ENCODE measurements at regions not wholly inside any gene's neighbourhood (a gene's known extent, or its start where the extent isn't known, plus 50 kb on each side); places are given as distances from the start of the nearest gene placed in this dataset.
"Not testable (repeated sequence)": the region's sequence is repeated elsewhere in the genome, so short reads cannot be mapped to it uniquely, and the experiment has no call there.

- Histone ChIP-seq H3K27ac (ENCODE audit: extremely low read depth, low read depth, low read length) (no peak overlapping the region), H3K4me1 (ENCODE audit: control insufficient read depth, insufficient read depth, low read length) (no peaks in the 10 kb centered on the region), H3K36me3 (ENCODE audit: control insufficient read depth in 2 of 2, insufficient read depth in 1 of 2, low read length in 2 of 2) (no peaks in the 10 kb centered on the region), H3K4me3 (ENCODE audit: low read depth, low read length) (no peak overlapping the region), H3K9me3 (ENCODE audit: control insufficient read depth, insufficient read depth, low read depth, low read length) (no peaks in the 10 kb centered on the region)
- ChIA-PET POLR2A (no interaction called here), CTCF (no interaction called here)
- TF ChIP-seq KLF17 (tag by site-specific recombination; IDR thresholded peaks at IDR 0.05) (no peak), YY2 (tag by site-specific recombination; IDR thresholded peaks at IDR 0.05) (no peak), ZNF335 (tag by site-specific recombination; conservative IDR thresholded peaks at IDR 0.05) (no peak; the same call in 1 of the 2 replicates)
These were observed 76.0 kb upstream of the FAN1 start for GRCh38 chr15:30827625-30828303.

- POLR2A ChIA-PET: not testable (repeated sequence)
These were observed 75.4 kb upstream of the FAN1 start for GRCh38 chr15:30828304-30828639.

GRCh38 chr15:30830961-30831360 lies 72.8 kb upstream of the FAN1 start:
- ChIA-PET POLR2A (no interaction called here), CTCF (interaction anchor here (0.6 kb wide), 1 partner anchor 9 kb away, joined by 3 read pairs; no protein-coding TSS in a partner anchor)
- TF ChIP-seq ZNF211 (tag by site-specific recombination; IDR thresholded peaks at IDR 0.05; ENCODE audit: low read depth): no peak
- TF ChIP-seq ZNF155 (tag by site-specific recombination; IDR thresholded peaks at IDR 0.05): no peak
- TF ChIP-seq BCL11A (tag by site-specific recombination; IDR thresholded peaks at IDR 0.05; ENCODE audit: low read depth): no peak
- no peak for TF ChIP-seq BCL6B (tag by site-specific recombination; IDR thresholded peaks at IDR 0.05)
- no peak for TF ChIP-seq ZFP69B (tag by site-specific recombination; IDR thresholded peaks at IDR 0.05)
- TF ChIP-seq KLF17 (tag by site-specific recombination; IDR thresholded peaks at IDR 0.05): no peak
- H3K36me3 ChIP-seq (ENCODE audit: control insufficient read depth in 2 of 2, insufficient read depth in 1 of 2, low read length in 2 of 2): no peaks in the 10 kb centered on the region
- H3K9me3 ChIP-seq (ENCODE audit: control insufficient read depth, insufficient read depth, low read depth, low read length): no peaks in the 10 kb centered on the region
- H3K4me3 ChIP-seq (ENCODE audit: low read depth, low read length): no peak overlapping the region
- no peaks in the 10 kb centered on the region for H3K4me1 ChIP-seq (ENCODE audit: control insufficient read depth, insufficient read depth, low read length)
- H3K27ac ChIP-seq (ENCODE audit: extremely low read depth, low read depth, low read length): no peak overlapping the region

More at GRCh38 chr15:30828304-30828639, 75.4 kb upstream of the FAN1 start:
- peak; percentile 35; the same call in 1 of the 2 replicates for TF ChIP-seq ZNF629 (tag by site-specific recombination; IDR thresholded peaks at IDR 0.05)
- TF ChIP-seq ZBTB21 (tag by site-specific recombination; IDR thresholded peaks at IDR 0.05): 0 out of 2 replicates have a peak, but pooled peaks have one; percentile 16
- TF ChIP-seq ZNF335 (tag by site-specific recombination; conservative IDR thresholded peaks at IDR 0.05): peak; percentile 57; the same call in 1 of the 2 replicates
- H3K36me3 ChIP-seq (ENCODE audit: control insufficient read depth in 2 of 2, insufficient read depth in 1 of 2, low read length in 2 of 2); CTCF ChIA-PET; H3K4me3 ChIP-seq (ENCODE audit: low read depth, low read length); H3K9me3 ChIP-seq (ENCODE audit: control insufficient read depth, insufficient read depth, low read depth, low read length); H3K27ac ChIP-seq (ENCODE audit: extremely low read depth, low read depth, low read length); H3K4me1 ChIP-seq (ENCODE audit: control insufficient read depth, insufficient read depth, low read length): not testable (repeated sequence)

GRCh38 chr15:30833379-30833778 lies 70.3 kb upstream of the FAN1 start:
- CTCF ChIA-PET; H3K4me3 ChIP-seq (ENCODE audit: low read depth, low read length); H3K27ac ChIP-seq (ENCODE audit: extremely low read depth, low read depth, low read length); H3K36me3 ChIP-seq (ENCODE audit: control insufficient read depth in 2 of 2, insufficient read depth in 1 of 2, low read length in 2 of 2); H3K4me1 ChIP-seq (ENCODE audit: control insufficient read depth, insufficient read depth, low read length); H3K9me3 ChIP-seq (ENCODE audit: control insufficient read depth, insufficient read depth, low read depth, low read length); POLR2A ChIA-PET: not testable (repeated sequence)

- H3K27ac ChIP-seq (ENCODE audit: extremely low read depth, low read depth, low read length); POLR2A ChIA-PET; CTCF ChIA-PET; H3K4me1 ChIP-seq (ENCODE audit: control insufficient read depth, insufficient read depth, low read length); H3K4me3 ChIP-seq (ENCODE audit: low read depth, low read length); H3K9me3 ChIP-seq (ENCODE audit: control insufficient read depth, insufficient read depth, low read depth, low read length); H3K36me3 ChIP-seq (ENCODE audit: control insufficient read depth in 2 of 2, insufficient read depth in 1 of 2, low read length in 2 of 2): not testable (repeated sequence)
These were observed 62.1 kb upstream of the FAN1 start for GRCh38 chr15:30841639-30842038.

GRCh38 chr15:30842798-30843472 lies 60.8 kb upstream of the FAN1 start:
- H3K4me3 ChIP-seq (ENCODE audit: low read depth, low read length); H3K4me1 ChIP-seq (ENCODE audit: control insufficient read depth, insufficient read depth, low read length); H3K27ac ChIP-seq (ENCODE audit: extremely low read depth, low read depth, low read length); CTCF ChIA-PET; H3K36me3 ChIP-seq (ENCODE audit: control insufficient read depth in 2 of 2, insufficient read depth in 1 of 2, low read length in 2 of 2); POLR2A ChIA-PET; H3K9me3 ChIP-seq (ENCODE audit: control insufficient read depth, insufficient read depth, low read depth, low read length): not testable (repeated sequence)
